Osteocyte (in vitro differentiated cells): ENCODE measurements at regions not wholly inside any gene's neighbourhood (a gene's known extent, or its start where the extent isn't known, plus 50 kb on each side); places are given as distances from the start of the nearest gene placed in this dataset.

Source experiments
- DNase-seq: peaks from one replicate; pipeline ENCODE4 v3.0.0; 2021; ENCODE audit warnings: mixed read lengths; ENCODE audit not compliant: unreplicated experiment; ENCODE audit errors: extremely low spot score
- H3K27ac Mint-ChIP-seq: one replicate; pipeline ENCODE4 v1.8.0; 2021; ENCODE audit warnings: mild to moderate bottlenecking, mixed read lengths; ENCODE audit not compliant: unreplicated experiment
- H3K27me3 Mint-ChIP-seq: one replicate; pipeline ENCODE4 v1.8.0; 2021; ENCODE audit warnings: mixed read lengths; ENCODE audit not compliant: unreplicated experiment
- H3K36me3 Mint-ChIP-seq: one replicate; pipeline ENCODE4 v1.8.0; 2021; ENCODE audit warnings: mixed read lengths; ENCODE audit not compliant: unreplicated experiment
- H3K4me1 Mint-ChIP-seq: one replicate; pipeline ENCODE4 v1.8.0; 2021; ENCODE audit warnings: mixed read lengths; ENCODE audit not compliant: unreplicated experiment
- H3K4me3 Mint-ChIP-seq: one replicate; pipeline ENCODE4 v1.8.0; 2021; ENCODE audit warnings: mild to moderate bottlenecking, moderate library complexity, mixed read lengths; ENCODE audit not compliant: unreplicated experiment
- H3K9me3 Mint-ChIP-seq: one replicate; pipeline ENCODE4 v1.8.0; 2021; ENCODE audit warnings: mixed read lengths; ENCODE audit not compliant: unreplicated experiment
- TF ChIP-seq, protein P1 (sequence below): fragments of 200-600 bp; sonication (generic); IDR thresholded peaks from 2 replicates; pipeline ENCODE4 v1.5.0; 2021; ENCODE audit warnings: antibody characterized with exemption, mild to moderate bottlenecking, moderate library complexity

DNA sequence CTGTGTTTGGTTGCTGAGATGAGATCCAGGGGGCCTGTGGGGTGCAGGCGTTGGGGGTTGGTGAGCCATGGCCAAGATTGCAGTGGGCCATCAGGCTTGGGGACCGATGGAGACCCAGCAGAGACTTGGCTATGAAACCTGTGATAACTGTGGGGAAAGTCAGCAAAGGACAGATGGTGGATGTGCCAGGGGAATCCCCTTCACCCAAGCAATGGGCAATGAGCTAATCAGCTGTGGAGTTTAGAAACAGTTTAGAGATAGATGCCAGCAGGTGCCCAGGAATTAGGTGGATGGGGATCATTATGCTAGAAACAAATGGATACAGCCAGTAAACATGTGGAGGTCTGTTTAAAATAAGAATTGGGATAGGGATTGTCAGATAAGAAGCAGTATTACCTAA, 151.4 kb upstream of the FERD3L start:
- Mint-ChIP-seq H3K9me3 (peaks cover 13% of the 10 kb centered on the region), H3K27ac (no peak overlapping the region), H3K36me3 (no peaks in the 10 kb centered on the region), H3K4me3 (no peak overlapping the region), H3K4me1 (peaks cover 13% of the 10 kb centered on the region), H3K27me3 (no peaks in the 10 kb centered on the region)
- DNase-seq: no peak
- TF ChIP-seq, protein P1, sequence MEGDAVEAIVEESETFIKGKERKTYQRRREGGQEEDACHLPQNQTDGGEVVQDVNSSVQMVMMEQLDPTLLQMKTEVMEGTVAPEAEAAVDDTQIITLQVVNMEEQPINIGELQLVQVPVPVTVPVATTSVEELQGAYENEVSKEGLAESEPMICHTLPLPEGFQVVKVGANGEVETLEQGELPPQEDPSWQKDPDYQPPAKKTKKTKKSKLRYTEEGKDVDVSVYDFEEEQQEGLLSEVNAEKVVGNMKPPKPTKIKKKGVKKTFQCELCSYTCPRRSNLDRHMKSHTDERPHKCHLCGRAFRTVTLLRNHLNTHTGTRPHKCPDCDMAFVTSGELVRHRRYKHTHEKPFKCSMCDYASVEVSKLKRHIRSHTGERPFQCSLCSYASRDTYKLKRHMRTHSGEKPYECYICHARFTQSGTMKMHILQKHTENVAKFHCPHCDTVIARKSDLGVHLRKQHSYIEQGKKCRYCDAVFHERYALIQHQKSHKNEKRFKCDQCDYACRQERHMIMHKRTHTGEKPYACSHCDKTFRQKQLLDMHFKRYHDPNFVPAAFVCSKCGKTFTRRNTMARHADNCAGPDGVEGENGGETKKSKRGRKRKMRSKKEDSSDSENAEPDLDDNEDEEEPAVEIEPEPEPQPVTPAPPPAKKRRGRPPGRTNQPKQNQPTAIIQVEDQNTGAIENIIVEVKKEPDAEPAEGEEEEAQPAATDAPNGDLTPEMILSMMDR: no peak

DNA sequence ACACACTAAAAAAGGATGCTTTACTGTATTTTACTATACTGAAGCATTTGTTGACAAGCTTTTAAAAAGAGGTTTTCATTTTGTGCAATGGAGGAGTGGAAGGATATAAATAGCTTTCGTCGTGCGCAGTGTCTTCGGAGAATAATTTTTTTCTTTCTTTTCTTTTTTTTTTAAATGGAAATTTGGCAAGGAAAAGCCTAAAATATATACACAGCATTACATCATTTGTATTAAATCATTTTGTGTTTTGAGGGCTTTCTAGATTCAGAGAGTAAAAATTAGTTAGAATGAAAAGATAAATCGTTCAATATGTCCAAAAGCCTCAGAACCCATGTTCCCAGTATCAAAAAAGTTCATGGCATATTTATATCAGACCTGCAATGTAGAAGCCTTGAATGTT, 150.2 kb upstream of the FERD3L start:
- TF ChIP-seq, protein P1: no peak

DNA sequence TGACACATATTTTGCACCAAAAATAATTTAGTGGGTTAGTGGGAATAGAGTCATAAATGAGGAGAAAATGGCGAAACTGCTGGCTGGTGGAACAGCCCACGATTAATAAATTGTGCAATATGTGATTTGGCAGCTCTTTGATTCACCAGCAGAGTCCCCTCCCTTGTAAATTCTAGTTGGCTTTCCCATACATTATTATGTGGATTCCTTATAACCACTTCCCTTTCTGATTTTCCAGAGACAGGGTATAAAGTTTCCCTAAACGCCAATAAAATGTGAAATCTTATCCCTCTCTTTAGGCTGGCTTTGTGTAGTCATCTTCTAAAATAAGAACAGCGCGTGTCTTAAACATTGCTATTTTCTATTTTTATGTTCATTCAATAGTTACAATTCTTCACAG, 149.4 kb upstream of the FERD3L start:
- Mint-ChIP-seq H3K27me3 (no peaks in the 10 kb centered on the region), H3K4me3 (no peak overlapping the region), H3K36me3 (no peaks in the 10 kb centered on the region), H3K27ac (no peak overlapping the region), H3K9me3 (peaks cover 13% of the 10 kb centered on the region), H3K4me1 (peaks cover 13% of the 10 kb centered on the region)
- DNase-seq: no peak
- TF ChIP-seq, protein P1: no peak

More for the DNA sequence above, 150.2 kb upstream of the FERD3L start:
- Mint-ChIP-seq H3K36me3 (no peaks in the 10 kb centered on the region), H3K27me3 (no peaks in the 10 kb centered on the region), H3K9me3 (peaks cover 13% of the 10 kb centered on the region), H3K4me3 (no peak overlapping the region), H3K27ac (no peak overlapping the region), H3K4me1 (peaks cover 13% of the 10 kb centered on the region)
- DNase-seq: no peak

DNA sequence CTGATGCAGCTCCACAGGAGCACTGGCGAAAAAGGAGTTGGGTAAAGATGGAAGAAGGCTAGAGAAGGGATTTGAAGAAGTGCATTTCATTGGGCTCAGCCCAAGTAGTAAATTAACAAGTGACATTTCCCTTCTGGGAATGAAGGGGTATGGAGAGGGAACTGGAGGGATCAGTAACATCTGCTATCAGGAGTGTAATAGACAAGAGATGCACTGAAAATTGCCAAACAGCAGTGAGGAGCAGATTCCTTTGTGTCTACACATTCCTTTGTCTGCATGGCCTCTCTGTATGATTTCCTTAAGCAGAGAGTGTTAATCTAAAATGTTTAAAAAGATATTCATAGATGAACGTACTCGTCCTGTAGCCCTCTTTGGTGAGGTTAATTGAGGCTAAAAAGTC, 148.2 kb upstream of the FERD3L start:
- no peak for DNase-seq
- Mint-ChIP-seq H3K4me1 (peaks cover 13% of the 10 kb centered on the region), H3K27ac (no peak overlapping the region)

DNA sequence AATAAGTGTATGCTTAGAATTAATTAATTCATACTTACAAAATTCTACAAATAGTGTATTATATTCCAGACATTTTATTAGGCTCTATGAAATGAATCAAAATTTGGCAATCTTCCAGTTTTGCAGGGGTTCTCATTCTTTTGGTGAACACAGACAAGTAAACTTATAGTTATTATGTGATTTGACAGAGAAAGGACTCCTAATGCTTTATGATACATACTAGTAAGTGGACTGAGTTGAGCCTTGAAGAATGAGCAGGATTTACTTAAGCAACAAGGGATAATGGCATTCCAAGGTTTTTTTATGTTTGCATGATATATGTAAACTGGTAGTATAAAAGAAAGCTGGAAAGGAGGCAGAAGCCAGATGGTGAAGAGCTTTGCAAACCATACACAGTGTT, 145.7 kb upstream of the FERD3L start:
- H3K4me1 Mint-ChIP-seq: peaks cover 13% of the 10 kb centered on the region
- no peak for DNase-seq
- no peaks in the 10 kb centered on the region for H3K27me3 Mint-ChIP-seq
- no peaks in the 10 kb centered on the region for H3K36me3 Mint-ChIP-seq
- H3K27ac Mint-ChIP-seq: no peak overlapping the region
- TF ChIP-seq, protein P1: no peak
- no peak overlapping the region for H3K4me3 Mint-ChIP-seq
- peaks cover 13% of the 10 kb centered on the region for H3K9me3 Mint-ChIP-seq

More for the DNA sequence above, 148.2 kb upstream of the FERD3L start:
- Mint-ChIP-seq H3K9me3 (peaks cover 13% of the 10 kb centered on the region), H3K4me3 (no peak overlapping the region), H3K36me3 (no peaks in the 10 kb centered on the region), H3K27me3 (no peaks in the 10 kb centered on the region)
- TF ChIP-seq, protein P1: no peak
